Type B pancreatic cell (in vitro differentiated cells): ENCODE measurements at regions not wholly inside any gene's neighbourhood (a gene's known extent, or its start where the extent isn't known, plus 50 kb on each side); places are given as distances from the start of the nearest gene placed in this dataset.

Source experiments
- DNase-seq: peaks from one replicate; pipeline ENCODE4 v3.0.0; 2021; ENCODE audit warnings: mixed read lengths; ENCODE audit not compliant: unreplicated experiment; ENCODE audit errors: extremely low spot score
- H3K27ac Mint-ChIP-seq: 2 replicates; pipeline ENCODE4 v1.8.0; 2021; ENCODE audit warnings: mild to moderate bottlenecking, mixed read lengths
- H3K27me3 Mint-ChIP-seq: 2 replicates; pipeline ENCODE4 v1.8.0; 2021; ENCODE audit warnings: mixed read lengths
- H3K36me3 Mint-ChIP-seq: 2 replicates; pipeline ENCODE4 v1.8.0; 2021; ENCODE audit warnings: mixed read lengths
- H3K4me1 Mint-ChIP-seq: one replicate; pipeline ENCODE4 v1.8.0; 2021; ENCODE audit warnings: mixed read lengths; ENCODE audit not compliant: unreplicated experiment
- H3K4me3 Mint-ChIP-seq: 2 replicates; pipeline ENCODE4 v1.8.0; 2021; ENCODE audit warnings: mild to moderate bottlenecking, mixed read lengths
- H3K9me3 Mint-ChIP-seq: 2 replicates; pipeline ENCODE4 v1.8.0; 2021; ENCODE audit warnings: mixed read lengths
- TF ChIP-seq, protein P1 (sequence below): fragments of 200-600 bp; sonication (generic); conservative IDR thresholded peaks from 2 replicates; pipeline ENCODE4 v1.5.0; 2021; ENCODE audit warnings: antibody characterized with exemption, mild to moderate bottlenecking

DNA sequence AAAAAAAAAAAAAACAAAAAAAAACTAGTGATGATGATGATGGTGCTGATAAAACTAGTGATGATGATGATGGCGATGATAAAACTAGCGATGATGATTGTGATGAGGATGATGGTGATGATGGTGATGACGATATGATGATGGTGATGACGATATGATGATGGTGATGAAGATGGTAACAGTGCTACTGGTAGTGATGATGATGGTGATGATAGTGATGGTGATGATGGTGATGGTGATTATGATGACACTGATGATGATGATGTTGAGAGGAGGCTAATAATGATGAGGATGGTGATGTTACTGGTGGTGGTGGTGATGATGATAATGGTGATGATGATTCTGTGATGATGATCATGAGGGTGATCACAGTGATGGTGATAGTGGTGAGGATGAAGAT is 345.5 kb upstream of the CDH4 start:
- peaks cover 3% of the 10 kb centered on the region for H3K27me3 Mint-ChIP-seq
- no peak overlapping the region for H3K4me3 Mint-ChIP-seq
- H3K9me3 Mint-ChIP-seq = peaks cover 4% of the 10 kb centered on the region
- no peak for DNase-seq
- H3K27ac Mint-ChIP-seq = no peak overlapping the region
- TF ChIP-seq, protein P1, sequence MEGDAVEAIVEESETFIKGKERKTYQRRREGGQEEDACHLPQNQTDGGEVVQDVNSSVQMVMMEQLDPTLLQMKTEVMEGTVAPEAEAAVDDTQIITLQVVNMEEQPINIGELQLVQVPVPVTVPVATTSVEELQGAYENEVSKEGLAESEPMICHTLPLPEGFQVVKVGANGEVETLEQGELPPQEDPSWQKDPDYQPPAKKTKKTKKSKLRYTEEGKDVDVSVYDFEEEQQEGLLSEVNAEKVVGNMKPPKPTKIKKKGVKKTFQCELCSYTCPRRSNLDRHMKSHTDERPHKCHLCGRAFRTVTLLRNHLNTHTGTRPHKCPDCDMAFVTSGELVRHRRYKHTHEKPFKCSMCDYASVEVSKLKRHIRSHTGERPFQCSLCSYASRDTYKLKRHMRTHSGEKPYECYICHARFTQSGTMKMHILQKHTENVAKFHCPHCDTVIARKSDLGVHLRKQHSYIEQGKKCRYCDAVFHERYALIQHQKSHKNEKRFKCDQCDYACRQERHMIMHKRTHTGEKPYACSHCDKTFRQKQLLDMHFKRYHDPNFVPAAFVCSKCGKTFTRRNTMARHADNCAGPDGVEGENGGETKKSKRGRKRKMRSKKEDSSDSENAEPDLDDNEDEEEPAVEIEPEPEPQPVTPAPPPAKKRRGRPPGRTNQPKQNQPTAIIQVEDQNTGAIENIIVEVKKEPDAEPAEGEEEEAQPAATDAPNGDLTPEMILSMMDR = no peak
- no peaks in the 10 kb centered on the region for H3K36me3 Mint-ChIP-seq
- no peaks in the 10 kb centered on the region for H3K4me1 Mint-ChIP-seq

DNA sequence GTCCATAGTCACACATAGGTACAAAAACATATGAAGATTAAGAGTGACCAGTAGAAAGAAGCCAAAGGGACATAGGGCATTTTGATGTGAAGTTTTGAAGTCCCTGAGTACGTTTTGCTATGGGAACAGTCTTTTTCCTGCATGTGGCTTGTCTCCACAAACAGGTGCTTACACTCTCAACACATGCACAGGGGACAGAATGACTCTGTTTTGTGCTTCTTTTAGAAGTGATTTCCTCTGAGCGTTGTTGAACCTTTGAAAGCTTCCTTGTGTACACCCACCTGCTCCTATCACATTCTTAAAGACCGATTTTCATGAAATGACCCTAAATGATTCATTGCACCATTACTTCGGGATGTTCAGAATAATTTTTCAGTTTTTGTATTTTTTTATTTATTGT is 338.8 kb upstream of the CDH4 start:
- no peaks in the 10 kb centered on the region for H3K4me1 Mint-ChIP-seq
- H3K9me3 Mint-ChIP-seq = peaks cover 9% of the 10 kb centered on the region
- no peak overlapping the region for H3K4me3 Mint-ChIP-seq
- DNase-seq = no peak
- H3K27me3 Mint-ChIP-seq = peaks cover 11% of the 10 kb centered on the region
- H3K36me3 Mint-ChIP-seq = no peaks in the 10 kb centered on the region
- no peak overlapping the region for H3K27ac Mint-ChIP-seq
- TF ChIP-seq, protein P1 = no peak

DNA sequence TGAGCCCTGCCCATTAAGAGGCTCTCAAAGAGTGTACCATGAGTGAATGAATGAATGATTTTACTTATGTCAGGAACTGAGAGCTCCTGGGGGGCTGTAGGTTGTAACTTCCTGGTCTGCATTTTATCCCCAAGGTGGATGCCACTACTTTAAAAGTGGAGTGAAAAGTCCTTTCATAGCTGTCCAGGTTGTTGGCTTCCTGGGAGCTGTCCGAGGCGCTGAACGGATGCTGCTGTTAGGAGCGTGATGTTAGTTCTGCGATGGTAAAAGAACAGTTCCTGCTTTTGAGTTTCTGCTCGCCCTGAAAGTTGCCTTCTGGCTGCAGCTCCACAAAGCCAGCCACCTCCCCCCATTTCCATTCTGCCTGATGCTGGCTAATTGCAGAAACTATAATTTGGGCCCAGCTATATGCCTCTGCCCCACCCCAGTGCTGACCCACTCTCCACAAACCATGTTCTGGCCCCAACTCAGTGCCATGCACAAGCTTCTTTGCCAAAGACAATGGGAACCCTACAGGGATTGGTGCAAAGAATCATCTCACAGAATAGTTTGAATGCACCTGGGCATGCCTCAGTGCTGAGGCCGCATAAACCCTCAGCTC is 330.9 kb upstream of the CDH4 start:
- Mint-ChIP-seq H3K4me1 (no peaks in the 10 kb centered on the region), H3K4me3 (no peak overlapping the region), H3K9me3 (peaks cover 3% of the 10 kb centered on the region), H3K36me3 (no peaks in the 10 kb centered on the region), H3K27ac (no peak overlapping the region), H3K27me3 (peaks cover 46% of the 10 kb centered on the region)
- TF ChIP-seq, protein P1 = no peak
- DNase-seq = no peak

DNA sequence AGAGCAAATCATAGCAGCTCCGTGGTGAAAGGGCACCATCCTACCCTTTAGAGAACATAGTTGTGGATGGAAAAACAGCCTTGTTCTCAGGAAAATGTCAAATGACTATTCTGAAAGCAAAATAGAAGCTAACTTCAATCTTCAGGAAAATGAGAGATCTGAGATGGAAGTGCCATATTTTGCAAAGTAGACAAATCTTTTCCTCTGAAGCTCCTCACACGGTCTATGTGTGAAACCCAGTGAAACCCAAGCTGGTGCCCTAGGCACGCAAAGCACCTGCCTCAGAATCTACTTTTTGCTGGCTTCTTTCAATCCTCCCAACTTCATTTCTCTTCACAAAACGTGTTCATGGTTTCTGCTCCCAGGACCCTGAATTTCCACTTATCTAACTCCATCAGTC is 325.2 kb upstream of the CDH4 start:
- Mint-ChIP-seq H3K9me3 (no peaks in the 10 kb centered on the region), H3K27ac (no peak overlapping the region), H3K4me3 (no peak overlapping the region), H3K36me3 (no peaks in the 10 kb centered on the region), H3K27me3 (peaks cover 49% of the 10 kb centered on the region), H3K4me1 (no peaks in the 10 kb centered on the region)
- DNase-seq = no peak
- TF ChIP-seq, protein P1 = no peak

DNA sequence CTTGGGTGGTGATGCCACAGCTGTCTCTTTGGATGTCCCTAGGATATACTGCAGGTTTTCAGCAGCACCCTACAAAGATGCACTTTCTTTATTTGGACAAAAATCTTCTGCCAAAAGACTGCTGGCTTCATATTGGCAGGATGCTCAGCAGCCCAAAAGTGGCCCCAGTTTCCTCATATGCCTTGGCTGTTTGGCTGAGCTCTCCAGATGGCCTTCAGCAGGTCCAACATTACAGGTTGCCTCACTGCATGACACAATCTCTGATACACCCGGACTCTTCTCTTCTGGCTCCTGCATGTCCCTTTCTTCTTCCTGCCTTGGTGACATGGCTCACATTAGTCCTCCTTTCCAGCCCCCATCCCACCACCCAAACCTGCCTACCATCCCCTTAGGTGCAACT is 323.7 kb upstream of the CDH4 start:
- no peak for DNase-seq
- no peaks in the 10 kb centered on the region for H3K4me1 Mint-ChIP-seq
- H3K27me3 Mint-ChIP-seq = peaks cover 54% of the 10 kb centered on the region
- H3K27ac Mint-ChIP-seq = no peak overlapping the region
- TF ChIP-seq, protein P1 = no peak
- no peak overlapping the region for H3K4me3 Mint-ChIP-seq
- no peaks in the 10 kb centered on the region for H3K9me3 Mint-ChIP-seq
- H3K36me3 Mint-ChIP-seq = no peaks in the 10 kb centered on the region
